OCI-LY7 (cell line): ENCODE measurements at regions not wholly inside any gene's neighbourhood (a gene's known extent, or its start where the extent isn't known, plus 50 kb on each side); places are given as distances from the start of the nearest gene placed in this dataset.

ENCODE experiments used
- BruUV-seq: library from RNA; stranded (reverse); fragments of 400-500 nt; replicated peaks from 2 replicates; lab custom pipeline; 2021; lab: Mats Ljungman, UMichigan
- CTCF ChIA-PET: fragments of 300-600 bp; sonication (Branson Sonifier 250); formaldehyde crosslinking; loops from one replicate; lab custom pipeline; 2022; ENCODE audit warnings: antibody characterized with exemption; ENCODE audit not compliant: unreplicated experiment; lab: Charles Lee
- POLR2A ChIA-PET: fragments of 300-600 bp; sonication (Branson Sonifier 250); formaldehyde crosslinking; loops from one replicate; lab custom pipeline; 2022; ENCODE audit warnings: antibody characterized with exemption; lab: Charles Lee
- DNase-seq: peaks from one replicate; pipeline ENCODE4 v3.0.0-alpha.2; 2015; ENCODE audit warnings: low spot score
- H2AFZ ChIP-seq: fragments of 200-600 bp; sonication (generic), shearing (Covaris generic); 2 replicates; pipeline ENCODE4 v1.6.1; 2014; ENCODE audit warnings: mild to moderate bottlenecking, antibody characterized with exemption, low read length, moderate library complexity
- H3K27ac ChIP-seq: fragments of 200-600 bp; sonication (generic); 2 replicates; pipeline ENCODE4 v1.5.1; 2014; ENCODE audit warnings: mixed run types, low read depth, mild to moderate bottlenecking, moderate library complexity, low read length, inconsistent platforms; ENCODE audit not compliant: poor library complexity, severe bottlenecking
- H3K36me3 ChIP-seq: fragments of 200-600 bp; sonication (generic); 2 replicates; pipeline ENCODE4 v1.6.1; 2014; ENCODE audit warnings: mild to moderate bottlenecking, antibody characterized with exemption, low read length, moderate library complexity, mixed read lengths; ENCODE audit not compliant: insufficient read depth
- H3K4me1 ChIP-seq: fragments of 200-600 bp; sonication (generic); 2 replicates; pipeline ENCODE4 v1.5.1; 2014; ENCODE audit warnings: mild to moderate bottlenecking, low read length; ENCODE audit not compliant: insufficient read depth, poor library complexity, severe bottlenecking
- H3K4me2 ChIP-seq: fragments of 200-600 bp; sonication (generic); 2 replicates; pipeline ENCODE4 v1.6.1; 2014; ENCODE audit warnings: mild to moderate bottlenecking, low read length
- H3K4me3 ChIP-seq: fragments of 200-600 bp; sonication (generic); 2 replicates; pipeline ENCODE4 v1.5.1; 2014; ENCODE audit warnings: mild to moderate bottlenecking, low read depth, low read length; ENCODE audit not compliant: poor library complexity, severe bottlenecking
- H3K79me2 ChIP-seq: fragments of 200-600 bp; sonication (generic); 2 replicates; pipeline ENCODE4 v1.6.1; 2016; ENCODE audit warnings: low read depth, mild to moderate bottlenecking, low read length, moderate library complexity, mixed read lengths; ENCODE audit not compliant: insufficient read depth
- H3K9me2 ChIP-seq: fragments of 200-600 bp; sonication (generic); 2 replicates; pipeline ENCODE4 v1.6.1; 2016; ENCODE audit warnings: mild to moderate bottlenecking, low read length, mixed read lengths; ENCODE audit not compliant: insufficient read depth
- H3K9me3 ChIP-seq: fragments of 200-600 bp; sonication (generic); 2 replicates; pipeline ENCODE4 v1.6.1; 2014; ENCODE audit warnings: mild to moderate bottlenecking, mixed run types, low read length, mixed read lengths
- H4K20me1 ChIP-seq: fragments of 200-600 bp; sonication (generic); 2 replicates; pipeline ENCODE4 v1.6.1; 2014; ENCODE audit warnings: mild to moderate bottlenecking, antibody characterized with exemption, low read length, moderate library complexity, mixed read lengths; ENCODE audit not compliant: insufficient read depth
- EZH2phosphoT487 ChIP-seq: fragments of 200-600 bp; sonication (generic); IDR thresholded peaks from 2 replicates; pipeline ENCODE4 v1.6.1; 2018; ENCODE audit warnings: low read depth, borderline replicate concordance, mild to moderate bottlenecking, mixed run types, antibody characterized with exemption, low read length, moderate library complexity, mixed read lengths
- intact Hi-C: fragments of 100-400 bp; cut with micrococcal nuclease; formaldehyde crosslinking; loops from one replicate; pipeline ENCODE4 v1.10.0; 2022; ENCODE audit not compliant: unreplicated experiment
- TF ChIP-seq, protein P1 (sequence below): fragments of 200-600 bp; sonication (generic); conservative IDR thresholded peaks from 2 replicates; pipeline ENCODE4 v1.5.1; 2014; ENCODE audit warnings: mild to moderate bottlenecking, antibody characterized with exemption, low read length, moderate library complexity, mixed read lengths

DNA sequence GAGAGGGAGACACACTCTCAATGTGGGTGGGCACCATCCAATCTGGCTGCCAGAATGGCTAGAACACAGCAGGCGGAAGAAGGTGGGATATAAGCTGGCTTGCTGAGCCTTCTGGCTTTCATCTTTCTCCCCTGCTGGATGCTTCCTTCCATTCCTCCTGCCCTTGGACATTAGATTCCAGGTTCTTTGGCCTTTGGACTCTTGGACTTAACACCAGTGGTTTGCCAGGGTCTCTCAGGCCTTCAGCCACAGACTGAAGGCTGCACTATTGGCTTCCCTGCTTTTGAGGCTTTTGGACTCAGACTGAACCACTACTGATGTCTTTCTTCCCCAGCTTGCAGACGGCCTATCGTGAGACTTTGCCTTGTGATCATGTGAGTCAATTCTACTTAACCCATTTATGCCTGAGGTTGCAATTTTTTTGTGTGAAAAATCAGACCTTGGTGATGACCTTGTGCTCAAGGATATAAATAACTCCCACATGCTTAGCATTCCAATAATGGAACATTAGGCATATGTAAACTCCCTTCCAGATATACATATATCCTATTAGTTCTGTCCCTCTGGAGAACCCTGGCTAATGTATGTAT lies 56.7 kb upstream of the CD55 start:
- Histone ChIP-seq H3K4me3 (no peak overlapping the region), H3K4me2 (no peak overlapping the region), H3K4me1 (no peaks in the 10 kb centered on the region), H3K79me2 (no peaks in the 10 kb centered on the region), H2AFZ (no peak overlapping the region), H3K36me3 (no peaks in the 10 kb centered on the region), H3K9me3 (no peaks in the 10 kb centered on the region), H3K9me2 (no peaks in the 10 kb centered on the region), H3K27ac (no peak overlapping the region), H4K20me1 (no peaks in the 10 kb centered on the region)
- intact Hi-C loops, result no loop called here
- no peak for TF ChIP-seq EZH2phosphoT487
- TF ChIP-seq, protein P1, sequence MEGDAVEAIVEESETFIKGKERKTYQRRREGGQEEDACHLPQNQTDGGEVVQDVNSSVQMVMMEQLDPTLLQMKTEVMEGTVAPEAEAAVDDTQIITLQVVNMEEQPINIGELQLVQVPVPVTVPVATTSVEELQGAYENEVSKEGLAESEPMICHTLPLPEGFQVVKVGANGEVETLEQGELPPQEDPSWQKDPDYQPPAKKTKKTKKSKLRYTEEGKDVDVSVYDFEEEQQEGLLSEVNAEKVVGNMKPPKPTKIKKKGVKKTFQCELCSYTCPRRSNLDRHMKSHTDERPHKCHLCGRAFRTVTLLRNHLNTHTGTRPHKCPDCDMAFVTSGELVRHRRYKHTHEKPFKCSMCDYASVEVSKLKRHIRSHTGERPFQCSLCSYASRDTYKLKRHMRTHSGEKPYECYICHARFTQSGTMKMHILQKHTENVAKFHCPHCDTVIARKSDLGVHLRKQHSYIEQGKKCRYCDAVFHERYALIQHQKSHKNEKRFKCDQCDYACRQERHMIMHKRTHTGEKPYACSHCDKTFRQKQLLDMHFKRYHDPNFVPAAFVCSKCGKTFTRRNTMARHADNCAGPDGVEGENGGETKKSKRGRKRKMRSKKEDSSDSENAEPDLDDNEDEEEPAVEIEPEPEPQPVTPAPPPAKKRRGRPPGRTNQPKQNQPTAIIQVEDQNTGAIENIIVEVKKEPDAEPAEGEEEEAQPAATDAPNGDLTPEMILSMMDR, result no peak
- DNase-seq, result no peak
- no TSS peak for BruUV-seq
- ChIA-PET CTCF (no interaction called here), POLR2A (no interaction called here)

DNA sequence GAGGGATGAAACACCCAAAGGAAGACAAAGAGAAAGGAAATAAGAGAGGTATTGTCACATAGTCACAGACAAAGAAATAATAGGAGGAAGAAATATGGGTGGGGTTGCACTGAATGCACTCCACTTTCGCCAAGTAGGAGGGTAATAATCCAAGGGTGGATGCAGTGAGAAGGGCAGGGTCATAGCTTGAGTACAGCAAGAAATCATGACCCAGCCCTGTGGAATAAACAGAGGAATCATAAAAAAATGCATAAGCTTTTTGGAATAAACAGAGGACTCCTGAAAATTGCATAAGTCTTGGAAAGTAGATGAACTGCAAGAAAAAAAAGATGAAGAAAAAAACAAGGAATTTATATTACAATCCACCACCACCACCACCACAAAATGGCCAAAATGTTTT lies 53.1 kb upstream of the CD55 start:
- no peaks in the 10 kb centered on the region for H3K36me3 ChIP-seq
- H3K9me3 ChIP-seq, result no peaks in the 10 kb centered on the region
- H2AFZ ChIP-seq, result no peak overlapping the region
- CTCF ChIA-PET, result no interaction called here
- intact Hi-C loops, result no loop called here
- DNase-seq, result no peak
- H4K20me1 ChIP-seq, result no peaks in the 10 kb centered on the region
- BruUV-seq, result no TSS peak
- H3K4me1 ChIP-seq, result no peaks in the 10 kb centered on the region
- H3K4me3 ChIP-seq, result no peak overlapping the region
- POLR2A ChIA-PET, result no interaction called here
- no peaks in the 10 kb centered on the region for H3K79me2 ChIP-seq
- no peak for TF ChIP-seq EZH2phosphoT487
- TF ChIP-seq, protein P1, result no peak
- no peak overlapping the region for H3K4me2 ChIP-seq
- H3K27ac ChIP-seq, result no peak overlapping the region
- no peaks in the 10 kb centered on the region for H3K9me2 ChIP-seq

DNA sequence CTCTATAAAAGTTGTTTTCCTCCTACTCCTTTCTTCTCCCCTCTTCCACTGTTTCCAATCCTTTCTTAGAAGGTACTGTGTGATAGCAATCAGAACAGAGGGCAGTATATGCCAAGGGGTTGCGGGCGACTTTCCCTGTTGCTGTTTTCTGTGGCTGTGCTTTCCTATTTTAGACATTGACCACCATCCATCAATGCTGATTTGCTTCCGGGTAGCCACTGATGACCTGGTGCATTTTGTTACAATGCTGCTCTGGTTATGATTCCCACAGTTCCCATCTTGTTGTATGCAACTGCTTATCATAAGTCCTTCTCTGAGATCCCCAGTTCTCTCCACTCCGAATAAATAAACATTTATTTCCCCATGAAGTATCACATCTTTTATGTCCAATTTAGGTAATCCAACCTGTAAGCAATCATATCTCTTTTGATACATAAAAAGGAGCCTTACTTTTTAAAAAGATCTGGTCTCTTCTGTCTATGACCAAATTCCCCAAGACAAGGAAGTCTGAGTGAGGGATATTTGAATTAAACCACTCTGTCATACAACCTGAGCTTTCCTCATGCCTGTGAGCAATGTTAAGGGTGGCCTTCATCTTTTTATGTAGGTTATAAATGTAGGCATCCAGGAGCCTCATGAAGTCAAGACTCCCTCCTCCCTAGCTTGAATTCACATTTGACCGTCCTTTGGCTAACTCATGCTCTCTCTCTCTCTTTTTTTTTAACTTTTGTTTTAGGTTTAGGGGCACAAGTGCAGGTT lies 52.5 kb upstream of the CD55 start:
- BruUV-seq, result no TSS peak
- Histone ChIP-seq H3K27ac (no peak overlapping the region), H3K36me3 (no peaks in the 10 kb centered on the region), H2AFZ (no peak overlapping the region), H4K20me1 (no peaks in the 10 kb centered on the region), H3K79me2 (no peaks in the 10 kb centered on the region), H3K9me3 (no peaks in the 10 kb centered on the region), H3K4me2 (no peak overlapping the region), H3K4me1 (no peaks in the 10 kb centered on the region), H3K4me3 (no peak overlapping the region), H3K9me2 (no peaks in the 10 kb centered on the region)
- TF ChIP-seq, protein P1, result no peak
- no peak for TF ChIP-seq EZH2phosphoT487
- intact Hi-C loops, result no loop called here
- DNase-seq, result no peak
- POLR2A ChIA-PET, result no interaction called here
- CTCF ChIA-PET, result no interaction called here
